ENCODE measurements at regions not wholly inside any gene's neighbourhood (a gene's known extent, or its start where the extent isn't known, plus 50 kb on each side); places are given as distances from the start of the nearest gene placed in this dataset.

DNA sequence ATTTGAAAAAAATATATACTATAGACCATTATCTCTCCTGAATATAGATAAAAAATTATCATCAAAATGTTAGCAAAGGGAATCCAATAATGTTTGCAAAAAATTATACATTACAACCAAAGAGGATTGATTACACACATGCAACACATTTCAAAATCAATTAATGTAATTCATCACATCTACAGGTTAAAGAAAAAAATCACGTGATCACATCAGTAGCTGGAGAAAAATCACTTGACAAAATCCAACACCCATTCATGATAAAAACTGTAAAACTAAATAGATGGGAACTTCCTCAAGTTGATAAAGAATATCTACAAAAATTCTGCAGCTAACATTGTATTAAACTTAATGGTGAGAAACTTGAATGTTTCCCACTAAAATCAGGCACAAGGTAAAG, 1047.5 kb upstream of the CNTNAP5 start:
- TF ChIP-seq, protein P1, sequence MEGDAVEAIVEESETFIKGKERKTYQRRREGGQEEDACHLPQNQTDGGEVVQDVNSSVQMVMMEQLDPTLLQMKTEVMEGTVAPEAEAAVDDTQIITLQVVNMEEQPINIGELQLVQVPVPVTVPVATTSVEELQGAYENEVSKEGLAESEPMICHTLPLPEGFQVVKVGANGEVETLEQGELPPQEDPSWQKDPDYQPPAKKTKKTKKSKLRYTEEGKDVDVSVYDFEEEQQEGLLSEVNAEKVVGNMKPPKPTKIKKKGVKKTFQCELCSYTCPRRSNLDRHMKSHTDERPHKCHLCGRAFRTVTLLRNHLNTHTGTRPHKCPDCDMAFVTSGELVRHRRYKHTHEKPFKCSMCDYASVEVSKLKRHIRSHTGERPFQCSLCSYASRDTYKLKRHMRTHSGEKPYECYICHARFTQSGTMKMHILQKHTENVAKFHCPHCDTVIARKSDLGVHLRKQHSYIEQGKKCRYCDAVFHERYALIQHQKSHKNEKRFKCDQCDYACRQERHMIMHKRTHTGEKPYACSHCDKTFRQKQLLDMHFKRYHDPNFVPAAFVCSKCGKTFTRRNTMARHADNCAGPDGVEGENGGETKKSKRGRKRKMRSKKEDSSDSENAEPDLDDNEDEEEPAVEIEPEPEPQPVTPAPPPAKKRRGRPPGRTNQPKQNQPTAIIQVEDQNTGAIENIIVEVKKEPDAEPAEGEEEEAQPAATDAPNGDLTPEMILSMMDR (IDR thresholded peaks at IDR 0.05) = no peak
- no peak for TF ChIP-seq POLR2A (IDR thresholded peaks at IDR 0.05)

Data from body of pancreas (tissue), 4 donors.